GM10266 (cell line): ENCODE measurements at regions not wholly inside any gene's neighbourhood (a gene's known extent, or its start where the extent isn't known, plus 50 kb on each side); places are given as distances from the start of the nearest gene placed in this dataset.

Experiments
- DNase-seq: peaks from one replicate; pipeline ENCODE4 v3.0.0; 2012; ENCODE audit errors: extremely low spot score
- TF ChIP-seq, protein P1 (sequence below): IDR thresholded peaks from 2 replicates; pipeline ENCODE4 v1.5.1; 2012; ENCODE audit warnings: mild to moderate bottlenecking, low read depth; ENCODE audit not compliant: control insufficient read depth, insufficient read depth; ENCODE audit errors: missing control alignments

- TF ChIP-seq, protein P1, sequence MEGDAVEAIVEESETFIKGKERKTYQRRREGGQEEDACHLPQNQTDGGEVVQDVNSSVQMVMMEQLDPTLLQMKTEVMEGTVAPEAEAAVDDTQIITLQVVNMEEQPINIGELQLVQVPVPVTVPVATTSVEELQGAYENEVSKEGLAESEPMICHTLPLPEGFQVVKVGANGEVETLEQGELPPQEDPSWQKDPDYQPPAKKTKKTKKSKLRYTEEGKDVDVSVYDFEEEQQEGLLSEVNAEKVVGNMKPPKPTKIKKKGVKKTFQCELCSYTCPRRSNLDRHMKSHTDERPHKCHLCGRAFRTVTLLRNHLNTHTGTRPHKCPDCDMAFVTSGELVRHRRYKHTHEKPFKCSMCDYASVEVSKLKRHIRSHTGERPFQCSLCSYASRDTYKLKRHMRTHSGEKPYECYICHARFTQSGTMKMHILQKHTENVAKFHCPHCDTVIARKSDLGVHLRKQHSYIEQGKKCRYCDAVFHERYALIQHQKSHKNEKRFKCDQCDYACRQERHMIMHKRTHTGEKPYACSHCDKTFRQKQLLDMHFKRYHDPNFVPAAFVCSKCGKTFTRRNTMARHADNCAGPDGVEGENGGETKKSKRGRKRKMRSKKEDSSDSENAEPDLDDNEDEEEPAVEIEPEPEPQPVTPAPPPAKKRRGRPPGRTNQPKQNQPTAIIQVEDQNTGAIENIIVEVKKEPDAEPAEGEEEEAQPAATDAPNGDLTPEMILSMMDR, result no peak
- DNase-seq, result no peak
Observed at GRCh38 chr15:86004061-86004460, 75.6 kb upstream of the AGBL1 start.

GRCh38 chr15:86006546-86006945 is 73.1 kb upstream of the AGBL1 start:
- TF ChIP-seq, protein P1, result no peak
- DNase-seq, result no peak

DNA sequence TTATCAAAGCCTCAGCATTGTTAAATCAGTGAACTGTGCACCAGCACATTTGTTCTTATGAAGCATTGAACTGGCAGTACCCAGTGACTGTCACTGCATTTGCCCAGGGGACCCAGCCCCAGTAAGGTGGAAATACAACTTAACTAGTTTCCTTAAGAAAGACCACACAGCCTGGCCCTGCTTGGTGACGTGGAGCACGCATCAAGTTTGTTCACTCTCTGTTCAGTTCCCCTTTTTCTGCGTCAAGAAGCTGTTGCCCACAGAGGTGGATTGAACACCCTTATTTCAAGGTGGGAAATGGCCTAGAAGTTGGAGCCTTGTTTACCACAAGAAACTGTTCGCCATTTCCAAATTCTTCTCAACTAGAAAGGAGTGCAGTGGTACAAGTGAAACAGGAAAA is 69.9 kb upstream of the AGBL1 start:
- DNase-seq, result no peak
- TF ChIP-seq, protein P1, result no peak

- DNase-seq, result no peak
- TF ChIP-seq, protein P1, result no peak
Observed at GRCh38 chr15:86010398-86010797, 69.3 kb upstream of the AGBL1 start.

- TF ChIP-seq, protein P1, result no peak
- DNase-seq, result no peak
Observed at GRCh38 chr15:86010891-86011290, 68.8 kb upstream of the AGBL1 start.

DNA sequence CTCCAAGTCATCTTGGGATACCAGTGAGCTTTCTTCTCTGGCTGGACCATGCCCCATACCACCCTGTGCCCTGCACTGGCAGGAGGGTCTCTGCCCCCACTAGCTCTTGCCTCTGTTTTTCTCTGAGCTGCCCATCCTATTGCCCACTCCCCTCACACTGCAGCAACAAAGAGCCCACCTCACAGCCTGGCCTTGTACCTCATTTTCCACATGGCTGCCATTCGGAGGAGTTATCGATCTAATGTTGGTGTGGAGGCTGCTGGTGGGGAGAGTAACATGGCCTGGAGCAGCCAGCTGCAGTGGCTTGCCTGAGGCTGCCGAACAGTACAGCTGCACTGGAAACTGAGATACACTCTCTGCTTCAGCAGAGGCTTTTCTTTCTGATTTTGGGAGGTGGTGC is 65.7 kb upstream of the AGBL1 start:
- DNase-seq, result no peak
- TF ChIP-seq, protein P1, result no peak

DNA sequence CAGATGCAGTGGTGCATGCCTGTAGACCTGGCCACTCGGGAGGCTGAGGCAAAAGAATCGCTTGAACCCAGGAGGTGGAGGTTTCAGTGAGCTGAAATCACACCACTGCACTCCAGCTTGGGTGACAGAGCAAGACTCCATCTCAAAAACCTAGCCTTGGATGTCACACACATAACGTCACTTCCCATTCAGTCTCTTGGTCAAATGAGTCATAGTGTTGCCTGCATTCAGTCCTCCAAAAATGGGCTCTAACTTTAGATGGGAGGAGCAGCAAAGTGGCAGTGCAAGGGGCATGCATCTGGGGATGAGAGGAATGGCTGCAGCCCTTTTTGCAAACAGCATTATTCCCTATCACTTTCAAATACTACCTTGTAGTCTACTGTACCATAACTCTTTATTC is 62.9 kb upstream of the AGBL1 start:
- DNase-seq, result no peak
- TF ChIP-seq, protein P1, result no peak
